Superior temporal gyrus (tissue), 1 donor: ENCODE measurements at regions not wholly inside any gene's neighbourhood (a gene's known extent, or its start where the extent isn't known, plus 50 kb on each side); places are given as distances from the start of the nearest gene placed in this dataset.

Source experiments
- DNase-seq: peaks from one replicate; pipeline ENCODE4 v3.0.0-alpha.2; 2016; ENCODE audit errors: extremely low spot score

- DNase-seq: no peak
Observed at GRCh38 chr1:234989479-234990327, 138.9 kb downstream of the TOMM20 start.

- no peak for DNase-seq
Observed at GRCh38 chr1:234989019-234989418, 139.6 kb downstream of the TOMM20 start.

- no peak for DNase-seq
Observed at GRCh38 chr1:234988536-234988935, 140.1 kb downstream of the TOMM20 start.

- DNase-seq: no peak
Observed at GRCh38 chr1:234988155-234988517, 140.5 kb downstream of the TOMM20 start.

GRCh38 chr1:234987415-234988154 is 141.1 kb downstream of the TOMM20 start:
- no peak for DNase-seq

GRCh38 chr1:234986750-234987414 is 141.8 kb downstream of the TOMM20 start:
- DNase-seq: no peak

- no peak for DNase-seq
Observed at GRCh38 chr1:234985516-234986294, 142.9 kb downstream of the TOMM20 start.

GRCh38 chr1:234985007-234985370 is 143.6 kb downstream of the TOMM20 start:
- DNase-seq: no peak

- DNase-seq: no peak
Observed at GRCh38 chr1:234983564-234984238, 144.9 kb downstream of the TOMM20 start.

- DNase-seq: no peak
Observed at GRCh38 chr1:234981758-234982157, 146.9 kb downstream of the TOMM20 start.

GRCh38 chr1:234980645-234981396 is 147.8 kb downstream of the TOMM20 start:
- DNase-seq: no peak

GRCh38 chr1:234980291-234980644 is 148.4 kb downstream of the TOMM20 start:
- no peak for DNase-seq

- no peak for DNase-seq
Observed at GRCh38 chr1:234979296-234980279, 149.0 kb downstream of the TOMM20 start.

- DNase-seq: peak; percentile 87
Observed at GRCh38 chr1:234978397-234979295, 150.0 kb downstream of the TOMM20 start.

GRCh38 chr1:234977875-234978396 is 150.7 kb downstream of the TOMM20 start:
- DNase-seq: no peak

- no peak for DNase-seq
Observed at GRCh38 chr1:234976861-234977680, 151.6 kb downstream of the TOMM20 start.
